ENCODE measurements at regions not wholly inside any gene's neighbourhood (a gene's known extent, or its start where the extent isn't known, plus 50 kb on each side); places are given as distances from the start of the nearest gene placed in this dataset.
"Not testable (repeated sequence)": the region's sequence is repeated elsewhere in the genome, so short reads cannot be mapped to it uniquely, and the experiment has no call there.

GRCh38 chr4:176618138-176618537 is 174.6 kb downstream of the VEGFC start:
- H3K27ac ChIP-seq (replicated peaks): no peak overlapping the region
- TF ChIP-seq REST (IDR thresholded peaks at IDR 0.05; ENCODE audit: insufficient replicate concordance, low read depth): no peak
- TF ChIP-seq, protein P1, sequence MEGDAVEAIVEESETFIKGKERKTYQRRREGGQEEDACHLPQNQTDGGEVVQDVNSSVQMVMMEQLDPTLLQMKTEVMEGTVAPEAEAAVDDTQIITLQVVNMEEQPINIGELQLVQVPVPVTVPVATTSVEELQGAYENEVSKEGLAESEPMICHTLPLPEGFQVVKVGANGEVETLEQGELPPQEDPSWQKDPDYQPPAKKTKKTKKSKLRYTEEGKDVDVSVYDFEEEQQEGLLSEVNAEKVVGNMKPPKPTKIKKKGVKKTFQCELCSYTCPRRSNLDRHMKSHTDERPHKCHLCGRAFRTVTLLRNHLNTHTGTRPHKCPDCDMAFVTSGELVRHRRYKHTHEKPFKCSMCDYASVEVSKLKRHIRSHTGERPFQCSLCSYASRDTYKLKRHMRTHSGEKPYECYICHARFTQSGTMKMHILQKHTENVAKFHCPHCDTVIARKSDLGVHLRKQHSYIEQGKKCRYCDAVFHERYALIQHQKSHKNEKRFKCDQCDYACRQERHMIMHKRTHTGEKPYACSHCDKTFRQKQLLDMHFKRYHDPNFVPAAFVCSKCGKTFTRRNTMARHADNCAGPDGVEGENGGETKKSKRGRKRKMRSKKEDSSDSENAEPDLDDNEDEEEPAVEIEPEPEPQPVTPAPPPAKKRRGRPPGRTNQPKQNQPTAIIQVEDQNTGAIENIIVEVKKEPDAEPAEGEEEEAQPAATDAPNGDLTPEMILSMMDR (IDR thresholded peaks at IDR 0.05; ENCODE audit: insufficient read depth, low read length): no peak
- TF ChIP-seq SPI1 (IDR thresholded peaks at IDR 0.05; ENCODE audit: borderline replicate concordance, low read depth): no peak
- TF ChIP-seq GABPA (IDR thresholded peaks at IDR 0.05; ENCODE audit: low read depth): no peak
- TF ChIP-seq POLR2AphosphoS5 (IDR thresholded peaks at IDR 0.05; ENCODE audit: low read depth): no peak
- no peak for DNase-seq (ENCODE audit: low read depth in 1 of 2, low spot score in 1 of 2)
- H3K27me3 ChIP-seq (ENCODE audit: insufficient read depth, poor library complexity, severe bottlenecking): no peaks in the 10 kb centered on the region
- no peak overlapping the region for H3K4me3 ChIP-seq (replicated peaks; ENCODE audit: insufficient read depth, low read length)

- no peak overlapping the region for H3K27ac ChIP-seq (replicated peaks)
- H3K27me3 ChIP-seq (ENCODE audit: insufficient read depth, poor library complexity, severe bottlenecking): no peaks in the 10 kb centered on the region
- TF ChIP-seq, protein P1 (IDR thresholded peaks at IDR 0.05; ENCODE audit: insufficient read depth, low read length): no peak
- TF ChIP-seq POLR2AphosphoS5 (IDR thresholded peaks at IDR 0.05; ENCODE audit: low read depth) (no peak), REST (IDR thresholded peaks at IDR 0.05; ENCODE audit: insufficient replicate concordance, low read depth) (no peak), GABPA (IDR thresholded peaks at IDR 0.05; ENCODE audit: low read depth) (no peak), SPI1 (IDR thresholded peaks at IDR 0.05; ENCODE audit: borderline replicate concordance, low read depth) (no peak)
- H3K4me3 ChIP-seq (replicated peaks; ENCODE audit: insufficient read depth, low read length): no peak overlapping the region
- DNase-seq (ENCODE audit: low read depth in 1 of 2, low spot score in 1 of 2): no peak
Observed at GRCh38 chr4:176619430-176619829, 173.3 kb downstream of the VEGFC start.

- no peak for DNase-seq (ENCODE audit: low read depth in 1 of 2, low spot score in 1 of 2)
- no peak overlapping the region for H3K4me3 ChIP-seq (replicated peaks; ENCODE audit: insufficient read depth, low read length)
- H3K27ac ChIP-seq (replicated peaks): no peak overlapping the region
- no peak for TF ChIP-seq REST (IDR thresholded peaks at IDR 0.05; ENCODE audit: insufficient replicate concordance, low read depth)
- no peak for TF ChIP-seq GABPA (IDR thresholded peaks at IDR 0.05; ENCODE audit: low read depth)
- TF ChIP-seq POLR2AphosphoS5 (IDR thresholded peaks at IDR 0.05; ENCODE audit: low read depth): no peak
- TF ChIP-seq, protein P1 (IDR thresholded peaks at IDR 0.05; ENCODE audit: insufficient read depth, low read length): no peak
- TF ChIP-seq SPI1 (IDR thresholded peaks at IDR 0.05; ENCODE audit: borderline replicate concordance, low read depth): no peak
- H3K27me3 ChIP-seq (ENCODE audit: insufficient read depth, poor library complexity, severe bottlenecking): no peaks in the 10 kb centered on the region
Observed at GRCh38 chr4:176622251-176622948, 170.3 kb downstream of the VEGFC start.

- not testable (repeated sequence) for H3K4me3 ChIP-seq (replicated peaks; ENCODE audit: insufficient read depth, low read length); H3K27ac ChIP-seq (replicated peaks); DNase-seq (ENCODE audit: low read depth in 1 of 2, low spot score in 1 of 2); H3K27me3 ChIP-seq (ENCODE audit: insufficient read depth, poor library complexity, severe bottlenecking)
Observed at GRCh38 chr4:176624983-176625610, 167.6 kb downstream of the VEGFC start.
